SU-DHL-6 (cell line): ENCODE measurements at regions not wholly inside any gene's neighbourhood (a gene's known extent, or its start where the extent isn't known, plus 50 kb on each side); places are given as distances from the start of the nearest gene placed in this dataset.

Experiments used
- EZH2phosphoT487 ChIP-seq: fragments of 200-600 bp; sonication (generic), shearing (Covaris generic); conservative IDR thresholded peaks from 2 replicates; pipeline ENCODE4 v1.6.1; 2018; ENCODE audit warnings: mild to moderate bottlenecking, antibody characterized with exemption, low read length, moderate library complexity, mixed read lengths
- TF ChIP-seq, protein P1 (sequence below): fragments of 200-600 bp; sonication (generic); IDR thresholded peaks from one replicate; pipeline ENCODE4 v1.5.1; 2017; ENCODE audit warnings: antibody characterized with exemption, mild to moderate bottlenecking, low read length, moderate library complexity; ENCODE audit not compliant: insufficient read depth, poor library complexity, severe bottlenecking

DNA sequence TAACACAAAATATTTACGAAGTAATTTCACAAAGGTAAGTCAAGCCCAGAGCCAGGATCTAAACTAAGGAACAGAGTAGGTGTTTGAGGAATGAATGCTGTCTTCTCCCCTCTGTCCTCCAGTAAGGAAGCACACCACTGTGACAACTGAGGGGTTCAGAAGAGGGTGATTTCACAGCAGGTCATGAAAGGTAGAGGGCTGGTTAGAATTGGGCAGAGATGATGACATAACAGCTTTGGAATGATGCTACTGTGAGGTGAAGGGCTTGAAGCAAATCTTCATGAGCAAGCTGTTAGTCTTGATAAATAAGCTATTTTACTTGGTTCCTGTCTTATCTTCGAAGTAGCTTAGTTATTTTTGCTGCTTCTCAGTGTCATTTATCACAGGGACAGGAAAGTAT lies 498.6 kb downstream of the FGF9 start:
- TF ChIP-seq, protein P1, sequence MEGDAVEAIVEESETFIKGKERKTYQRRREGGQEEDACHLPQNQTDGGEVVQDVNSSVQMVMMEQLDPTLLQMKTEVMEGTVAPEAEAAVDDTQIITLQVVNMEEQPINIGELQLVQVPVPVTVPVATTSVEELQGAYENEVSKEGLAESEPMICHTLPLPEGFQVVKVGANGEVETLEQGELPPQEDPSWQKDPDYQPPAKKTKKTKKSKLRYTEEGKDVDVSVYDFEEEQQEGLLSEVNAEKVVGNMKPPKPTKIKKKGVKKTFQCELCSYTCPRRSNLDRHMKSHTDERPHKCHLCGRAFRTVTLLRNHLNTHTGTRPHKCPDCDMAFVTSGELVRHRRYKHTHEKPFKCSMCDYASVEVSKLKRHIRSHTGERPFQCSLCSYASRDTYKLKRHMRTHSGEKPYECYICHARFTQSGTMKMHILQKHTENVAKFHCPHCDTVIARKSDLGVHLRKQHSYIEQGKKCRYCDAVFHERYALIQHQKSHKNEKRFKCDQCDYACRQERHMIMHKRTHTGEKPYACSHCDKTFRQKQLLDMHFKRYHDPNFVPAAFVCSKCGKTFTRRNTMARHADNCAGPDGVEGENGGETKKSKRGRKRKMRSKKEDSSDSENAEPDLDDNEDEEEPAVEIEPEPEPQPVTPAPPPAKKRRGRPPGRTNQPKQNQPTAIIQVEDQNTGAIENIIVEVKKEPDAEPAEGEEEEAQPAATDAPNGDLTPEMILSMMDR: no peak
- TF ChIP-seq EZH2phosphoT487: no peak
